GM13977 (cell line): ENCODE measurements at regions not wholly inside any gene's neighbourhood (a gene's known extent, or its start where the extent isn't known, plus 50 kb on each side); places are given as distances from the start of the nearest gene placed in this dataset.

ENCODE experiments used
- DNase-seq: peaks from one replicate; pipeline ENCODE4 v3.0.0; 2012; ENCODE audit warnings: low spot score
- CTCF ChIP-seq: IDR thresholded peaks from 2 replicates; pipeline ENCODE4 v1.5.1; 2012; ENCODE audit warnings: mild to moderate bottlenecking, control low read depth; ENCODE audit not compliant: insufficient read depth; ENCODE audit errors: extremely low read depth, missing control alignments
- in situ Hi-C: fragments of 300-500 bp; cut with MboI; formaldehyde crosslinking; loops from one replicate; pipeline ENCODE4 v1.12.0; 2022; ENCODE audit warnings: low sequenced_read_pairs, low pct_unique_long_range_greater_than_20kb, mixed read lengths, inconsistent platforms; ENCODE audit not compliant: unreplicated experiment

GRCh38 chr13:84651288-84651687, 769.0 kb upstream of the SLITRK1 start:
- in situ Hi-C loops, result no loop called here
- no peak for DNase-seq
- no peak for TF ChIP-seq CTCF

DNA sequence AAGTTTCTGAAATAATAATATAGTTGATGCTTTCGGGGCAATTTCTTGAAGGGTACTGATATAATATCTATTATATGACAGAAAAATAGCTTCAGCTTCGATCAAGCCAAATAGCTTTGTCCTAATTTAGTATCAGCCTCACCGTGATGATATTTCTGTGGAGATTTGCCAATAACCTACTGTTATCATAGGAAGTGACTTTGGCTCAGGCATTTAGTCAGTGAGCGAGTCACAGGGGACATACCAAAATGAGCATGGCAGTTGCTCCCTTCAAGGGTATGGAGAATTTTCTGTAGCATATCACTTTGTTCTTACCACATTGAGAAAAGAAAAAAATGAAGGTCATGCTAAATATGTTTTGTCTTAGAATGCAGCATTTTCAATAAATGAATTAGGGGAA, 767.6 kb upstream of the SLITRK1 start:
- TF ChIP-seq CTCF, result no peak
- in situ Hi-C loops, result no loop called here
- DNase-seq, result no peak

- in situ Hi-C loops, result no loop called here
- TF ChIP-seq CTCF, result no peak
- DNase-seq, result no peak
Observed at GRCh38 chr13:84648069-84648640, 765.9 kb upstream of the SLITRK1 start.

GRCh38 chr13:84646957-84647356, 764.7 kb upstream of the SLITRK1 start:
- DNase-seq, result no peak
- in situ Hi-C loops, result no loop called here

GRCh38 chr13:84645196-84646012, 763.1 kb upstream of the SLITRK1 start:
- no peak for DNase-seq
- TF ChIP-seq CTCF, result no peak
- in situ Hi-C loops, result no loop called here

More at GRCh38 chr13:84646957-84647356, 764.7 kb upstream of the SLITRK1 start:
- no peak for TF ChIP-seq CTCF

GRCh38 chr13:84641491-84641890, 759.2 kb upstream of the SLITRK1 start:
- no peak for TF ChIP-seq CTCF
- in situ Hi-C loops, result no loop called here
- DNase-seq, result no peak
